Neural cell (in vitro differentiated cells): ENCODE measurements at regions not wholly inside any gene's neighbourhood (a gene's known extent, or its start where the extent isn't known, plus 50 kb on each side); places are given as distances from the start of the nearest gene placed in this dataset.

Source experiments
- H2AFZ ChIP-seq: fragments of 200-600, 300-800 bp; sonication (generic), shearing (Covaris generic); 2 replicates; pipeline ENCODE4 v1.6.0; 2014; ENCODE audit warnings: low read depth, mild to moderate bottlenecking, antibody characterized with exemption, low read length, moderate library complexity
- H3F3A ChIP-seq: fragments of 200-600 bp; shearing (Covaris generic); 2 replicates; pipeline ENCODE4 v1.6.1; 2016; ENCODE audit warnings: mild to moderate bottlenecking, moderate library complexity, mixed read lengths, antibody characterized with exemption, low read length; ENCODE audit not compliant: insufficient read depth, poor library complexity, severe bottlenecking
- H3K27ac ChIP-seq: fragments of 200-600, 300-800 bp; sonication (generic), shearing (Covaris generic); 2 replicates; pipeline ENCODE4 v1.5.1; 2014; ENCODE audit warnings: mild to moderate bottlenecking, low read length, moderate library complexity
- H3K27me3 ChIP-seq: fragments of 300-800, 200-600 bp; sonication (generic), shearing (Covaris generic); 2 replicates; pipeline ENCODE4 v1.6.0; 2014; ENCODE audit warnings: mild to moderate bottlenecking, low read depth, low read length, moderate library complexity; ENCODE audit not compliant: insufficient read depth
- H3K36me3 ChIP-seq: fragments of 300-800, 200-600 bp; sonication (generic), shearing (Covaris generic); 2 replicates; pipeline ENCODE4 v1.5.1; 2014; ENCODE audit warnings: mild to moderate bottlenecking, antibody characterized with exemption, low read length, moderate library complexity; ENCODE audit not compliant: insufficient read depth
- H3K4me2 ChIP-seq: fragments of 300-800, 200-600 bp; sonication (generic), shearing (Covaris generic); 2 replicates; pipeline ENCODE4 v1.6.0; 2014; ENCODE audit warnings: mild to moderate bottlenecking, low read length
- H3K4me3 ChIP-seq: fragments of 300-800, 200-600 bp; sonication (generic), shearing (Covaris generic); 2 replicates; pipeline ENCODE4 v1.5.1; 2014; ENCODE audit warnings: mild to moderate bottlenecking, low read length, moderate library complexity
- H3K79me2 ChIP-seq: fragments of 200-600 bp; shearing (Covaris generic); replicated peaks from 2 replicates; pipeline ENCODE4 v1.6.0; 2014; ENCODE audit warnings: mild to moderate bottlenecking, low read length, moderate library complexity; ENCODE audit not compliant: insufficient read depth
- H3K9ac ChIP-seq: fragments of 300-800, 200-600 bp; sonication (generic), shearing (Covaris generic); 2 replicates; pipeline ENCODE4 v1.6.1; 2016; ENCODE audit warnings: mild to moderate bottlenecking, low read length, mixed read lengths
- H3K9me2 ChIP-seq: fragments of 200-600 bp; shearing (Covaris generic); 2 replicates; pipeline ENCODE4 v1.6.1; 2016; ENCODE audit warnings: mild to moderate bottlenecking, low read length, mixed read lengths; ENCODE audit not compliant: insufficient read depth
- H3K9me3 ChIP-seq: fragments of 200-600, 300-800 bp; sonication (generic), shearing (Covaris generic); 2 replicates; pipeline ENCODE4 v1.6.1; 2016; ENCODE audit warnings: mild to moderate bottlenecking, mixed run types, low read length, moderate library complexity, mixed read lengths
- H4K20me1 ChIP-seq: fragments of 200-600 bp; shearing (Covaris generic); 2 replicates; pipeline ENCODE4 v1.6.1; 2016; ENCODE audit warnings: mild to moderate bottlenecking, mixed run types; ENCODE audit not compliant: insufficient read depth
- CTCF ChIP-seq: fragments of 450-650 bp; IDR thresholded peaks from 2 replicates; pipeline ENCODE4 v1.5.1; 2014; ENCODE audit warnings: antibody characterized with exemption, mild to moderate bottlenecking, moderate library complexity; ENCODE audit not compliant: poor library complexity, severe bottlenecking
- EP300 ChIP-seq: fragments of 450-650 bp; conservative IDR thresholded peaks from 2 replicates; pipeline ENCODE4 v1.6.1; 2014; ENCODE audit warnings: antibody characterized with exemption, mild to moderate bottlenecking, moderate library complexity; ENCODE audit not compliant: poor library complexity, severe bottlenecking
- EZH2 ChIP-seq: fragments of 200-600, 300-800 bp; shearing (Covaris generic), sonication (generic); IDR thresholded peaks from 2 replicates; pipeline ENCODE4 v1.6.1; 2014; ENCODE audit warnings: antibody characterized with exemption, low read length, borderline replicate concordance, mild to moderate bottlenecking; ENCODE audit not compliant: insufficient read depth, poor library complexity, severe bottlenecking
- MXI1 ChIP-seq: fragments of 450-650 bp; conservative IDR thresholded peaks from 2 replicates; pipeline ENCODE4 v1.6.1; 2014; ENCODE audit warnings: antibody characterized with exemption, mild to moderate bottlenecking; ENCODE audit not compliant: poor library complexity, severe bottlenecking
- POLR2AphosphoS5 ChIP-seq: IDR thresholded peaks from 2 replicates; pipeline ENCODE4 v1.6.1; 2012
- RAD21 ChIP-seq: fragments of 450-650 bp; conservative IDR thresholded peaks from 2 replicates; pipeline ENCODE4 v1.6.1; 2014; ENCODE audit warnings: antibody characterized with exemption, mild to moderate bottlenecking, moderate library complexity
- REST ChIP-seq: IDR thresholded peaks from 2 replicates; pipeline ENCODE4 v1.6.1; 2012; ENCODE audit warnings: borderline replicate concordance
- SMC3 ChIP-seq: fragments of 450-650 bp; conservative IDR thresholded peaks from 2 replicates; pipeline ENCODE4 v1.6.1; 2014; ENCODE audit warnings: antibody characterized with exemption, mild to moderate bottlenecking, moderate library complexity; ENCODE audit not compliant: poor library complexity
- TAF1 ChIP-seq: IDR thresholded peaks from 2 replicates; pipeline ENCODE4 v1.6.1; 2012; ENCODE audit warnings: low read depth

- TF ChIP-seq RAD21 (no peak), MXI1 (no peak)
Observed at GRCh38 chr15:93497291-93497690, 408.3 kb upstream of the RGMA start (continued).

- Histone ChIP-seq H3K79me2 (no peaks in the 10 kb centered on the region), H3K4me3 (no peak overlapping the region), H3K9me3 (no peaks in the 10 kb centered on the region), H2AFZ (no peak overlapping the region), H3K27ac (no peak overlapping the region), H4K20me1 (no peaks in the 10 kb centered on the region), H3K9me2 (no peaks in the 10 kb centered on the region), H3K27me3 (no peaks in the 10 kb centered on the region), H3K36me3 (no peaks in the 10 kb centered on the region), H3K4me2 (no peak overlapping the region), H3F3A (no peaks in the 10 kb centered on the region), H3K9ac (no peak overlapping the region)
- no peak for TF ChIP-seq MXI1
- no peak for TF ChIP-seq EP300
- TF ChIP-seq TAF1 = no peak
- no peak for TF ChIP-seq POLR2AphosphoS5
- no peak for TF ChIP-seq EZH2
- TF ChIP-seq RAD21 = no peak
- no peak for TF ChIP-seq REST
- no peak for TF ChIP-seq CTCF
- TF ChIP-seq SMC3 = no peak
Observed at GRCh38 chr15:93496888-93497287, 407.9 kb upstream of the RGMA start.

- Histone ChIP-seq H3F3A (no peaks in the 10 kb centered on the region), H4K20me1 (no peaks in the 10 kb centered on the region), H3K27me3 (no peaks in the 10 kb centered on the region), H3K27ac (no peak overlapping the region), H3K9ac (no peak overlapping the region), H3K36me3 (no peaks in the 10 kb centered on the region), H3K79me2 (no peaks in the 10 kb centered on the region), H3K4me3 (no peak overlapping the region), H2AFZ (no peak overlapping the region), H3K4me2 (no peak overlapping the region), H3K9me3 (no peaks in the 10 kb centered on the region), H3K9me2 (no peaks in the 10 kb centered on the region)
- TF ChIP-seq SMC3 (no peak), EZH2 (no peak), EP300 (no peak), RAD21 (no peak), MXI1 (no peak), REST (no peak), TAF1 (no peak), POLR2AphosphoS5 (no peak), CTCF (no peak)
Observed at GRCh38 chr15:93495799-93496637, 407.0 kb upstream of the RGMA start.
